Epithelial cell of proximal tubule (primary cell): ENCODE measurements at regions not wholly inside any gene's neighbourhood (a gene's known extent, or its start where the extent isn't known, plus 50 kb on each side); places are given as distances from the start of the nearest gene placed in this dataset.

Experiments used
- DNase-seq: peaks from one replicate; pipeline ENCODE4 v3.0.0-alpha.2; 2011; ENCODE audit warnings: low read depth
- H3K4me3 ChIP-seq: 2 replicates; pipeline ENCODE4 v1.5.1; 2011; ENCODE audit warnings: low read depth, mild to moderate bottlenecking, low read length
- CTCF ChIP-seq: conservative IDR thresholded peaks from 2 replicates; pipeline ENCODE4 v1.5.1; 2012; ENCODE audit warnings: low read depth, mild to moderate bottlenecking, low read length

- no peak overlapping the region for H3K4me3 ChIP-seq
- DNase-seq, result no peak
- TF ChIP-seq CTCF, result no peak
Observed at GRCh38 chr19:29113838-29114237, 99.1 kb downstream of the UQCRFS1 start.

- TF ChIP-seq CTCF, result no peak
- no peak for DNase-seq
- no peak overlapping the region for H3K4me3 ChIP-seq
Observed at GRCh38 chr19:29111576-29111975, 101.4 kb downstream of the UQCRFS1 start.

- TF ChIP-seq CTCF, result no peak
- no peak for DNase-seq
- H3K4me3 ChIP-seq, result no peak overlapping the region
Observed at GRCh38 chr19:29107831-29108230, 105.1 kb downstream of the UQCRFS1 start.

GRCh38 chr19:29106346-29106885 lies 106.5 kb downstream of the UQCRFS1 start:
- no peak for TF ChIP-seq CTCF
- no peak overlapping the region for H3K4me3 ChIP-seq
- no peak for DNase-seq

GRCh38 chr19:29105629-29106292 lies 107.2 kb downstream of the UQCRFS1 start:
- H3K4me3 ChIP-seq, result no peak overlapping the region
- no peak for TF ChIP-seq CTCF
- no peak for DNase-seq

- TF ChIP-seq CTCF, result no peak
- DNase-seq, result no peak
- H3K4me3 ChIP-seq, result no peak overlapping the region
Observed at GRCh38 chr19:29104605-29105241, 108.2 kb downstream of the UQCRFS1 start.
